22Rv1 (cell line): ENCODE measurements at regions not wholly inside any gene's neighbourhood (a gene's known extent, or its start where the extent isn't known, plus 50 kb on each side); places are given as distances from the start of the nearest gene placed in this dataset.

ENCODE experiments used
- H3K27ac ChIP-seq: fragments of 450-650 bp; 2 replicates; pipeline ENCODE4 v1.5.1; 2017
- CTCF ChIP-seq: fragments of 450-650 bp; IDR thresholded peaks from 2 replicates; pipeline ENCODE4 v1.5.1; 2017; ENCODE audit warnings: mild to moderate bottlenecking
- ZFX ChIP-seq: fragments of 450-650 bp; IDR thresholded peaks from 2 replicates; pipeline ENCODE4 v1.6.1; 2017; ENCODE audit warnings: antibody characterized with exemption, borderline replicate concordance

- TF ChIP-seq CTCF: no peak
- TF ChIP-seq ZFX: no peak
- no peak overlapping the region for H3K27ac ChIP-seq
Observed at GRCh38 chrX:63993936-63994335, 208.9 kb upstream of the ARHGEF9 start.

GRCh38 chrX:63985906-63986305 lies 200.9 kb upstream of the ARHGEF9 start:
- H3K27ac ChIP-seq: no peak overlapping the region
- TF ChIP-seq ZFX: no peak
- TF ChIP-seq CTCF: no peak

GRCh38 chrX:63979480-63979879 lies 194.5 kb upstream of the ARHGEF9 start:
- H3K27ac ChIP-seq: no peak overlapping the region
- TF ChIP-seq ZFX (no peak), CTCF (no peak)

- no peak overlapping the region for H3K27ac ChIP-seq
- TF ChIP-seq ZFX (no peak), CTCF (no peak)
Observed at GRCh38 chrX:63967551-63967950, 182.5 kb upstream of the ARHGEF9 start.

GRCh38 chrX:63963095-63963784 lies 178.2 kb upstream of the ARHGEF9 start:
- H3K27ac ChIP-seq: no peak overlapping the region
- TF ChIP-seq ZFX (no peak), CTCF (no peak)

GRCh38 chrX:63961964-63962363 lies 176.9 kb upstream of the ARHGEF9 start:
- TF ChIP-seq ZFX (no peak), CTCF (no peak)
- no peak overlapping the region for H3K27ac ChIP-seq

GRCh38 chrX:63959975-63960374 lies 175.0 kb upstream of the ARHGEF9 start:
- H3K27ac ChIP-seq: no peak overlapping the region
- TF ChIP-seq ZFX (no peak), CTCF (no peak)
